KOPT-K1 (cell line): ENCODE measurements at regions not wholly inside any gene's neighbourhood (a gene's known extent, or its start where the extent isn't known, plus 50 kb on each side); places are given as distances from the start of the nearest gene placed in this dataset.
"Not testable (repeated sequence)": the region's sequence is repeated elsewhere in the genome, so short reads cannot be mapped to it uniquely, and the experiment has no call there.

Source experiments
- H3K27ac ChIP-seq: fragments of 200-600 bp; sonication (generic); 2 replicates; pipeline ENCODE4 v1.5.1; 2016; ENCODE audit warnings: antibody characterized with exemption, mild to moderate bottlenecking, low read depth, low read length; ENCODE audit not compliant: poor library complexity, severe bottlenecking
- H3K36me3 ChIP-seq: fragments of 200-600 bp; sonication (generic); 2 replicates; pipeline ENCODE4 v1.5.1; 2017; ENCODE audit warnings: antibody characterized with exemption, mild to moderate bottlenecking, low read length, moderate library complexity; ENCODE audit not compliant: insufficient read depth
- H3K9me3 ChIP-seq: fragments of 200-600 bp; sonication (generic); 2 replicates; pipeline ENCODE4 v1.5.1; 2017; ENCODE audit warnings: antibody characterized with exemption, low read length, mild to moderate bottlenecking; ENCODE audit not compliant: insufficient read depth, poor library complexity, severe bottlenecking

- Histone ChIP-seq H3K27ac (no peak overlapping the region), H3K36me3 (no peaks in the 10 kb centered on the region), H3K9me3 (no peaks in the 10 kb centered on the region)
Measured at GRCh38 chr22:44650806-44651205, 51.2 kb upstream of the PRR5 start.

GRCh38 chr22:44648821-44649565, 53.0 kb upstream of the PRR5 start:
- Histone ChIP-seq H3K36me3 (no peaks in the 10 kb centered on the region), H3K27ac (no peak overlapping the region), H3K9me3 (no peaks in the 10 kb centered on the region)

GRCh38 chr22:44648085-44648820, 53.8 kb upstream of the PRR5 start:
- H3K27ac ChIP-seq = no peak overlapping the region
- no peaks in the 10 kb centered on the region for H3K9me3 ChIP-seq
- H3K36me3 ChIP-seq = no peaks in the 10 kb centered on the region

- Histone ChIP-seq H3K9me3 (no peaks in the 10 kb centered on the region), H3K27ac (no peak overlapping the region), H3K36me3 (no peaks in the 10 kb centered on the region)
Measured at GRCh38 chr22:44647141-44647540, 54.9 kb upstream of the PRR5 start.

GRCh38 chr22:44646668-44647067, 55.3 kb upstream of the PRR5 start:
- H3K36me3 ChIP-seq = no peaks in the 10 kb centered on the region
- no peak overlapping the region for H3K27ac ChIP-seq
- no peaks in the 10 kb centered on the region for H3K9me3 ChIP-seq

- Histone ChIP-seq H3K27ac (no peak overlapping the region), H3K9me3 (no peaks in the 10 kb centered on the region), H3K36me3 (no peaks in the 10 kb centered on the region)
Measured at GRCh38 chr22:44646141-44646540, 55.9 kb upstream of the PRR5 start.

- no peak overlapping the region for H3K27ac ChIP-seq
- no peaks in the 10 kb centered on the region for H3K36me3 ChIP-seq
- no peaks in the 10 kb centered on the region for H3K9me3 ChIP-seq
Measured at GRCh38 chr22:44645531-44645930, 56.5 kb upstream of the PRR5 start.

GRCh38 chr22:44645083-44645482, 56.9 kb upstream of the PRR5 start:
- H3K36me3 ChIP-seq = no peaks in the 10 kb centered on the region
- no peak overlapping the region for H3K27ac ChIP-seq
- H3K9me3 ChIP-seq = no peaks in the 10 kb centered on the region

- not testable (repeated sequence) for H3K36me3 ChIP-seq, H3K9me3 ChIP-seq, H3K27ac ChIP-seq
Measured at GRCh38 chr22:44643526-44644101, 58.4 kb upstream of the PRR5 start.

- H3K36me3 ChIP-seq = no peaks in the 10 kb centered on the region
- H3K9me3 ChIP-seq = no peaks in the 10 kb centered on the region
- no peak overlapping the region for H3K27ac ChIP-seq
Measured at GRCh38 chr22:44642096-44642644, 59.8 kb upstream of the PRR5 start.

- H3K36me3 ChIP-seq = no peaks in the 10 kb centered on the region
- no peak overlapping the region for H3K27ac ChIP-seq
- H3K9me3 ChIP-seq = no peaks in the 10 kb centered on the region
Measured at GRCh38 chr22:44640618-44641155, 61.3 kb upstream of the PRR5 start.

- H3K27ac ChIP-seq = no peak overlapping the region
Measured at GRCh38 chr22:44639891-44640617, 62.0 kb upstream of the PRR5 start.

GRCh38 chr22:44638971-44639760, 62.8 kb upstream of the PRR5 start:
- Histone ChIP-seq H3K27ac (no peak overlapping the region), H3K36me3 (no peaks in the 10 kb centered on the region), H3K9me3 (no peaks in the 10 kb centered on the region)

More at GRCh38 chr22:44639891-44640617, 62.0 kb upstream of the PRR5 start:
- H3K9me3 ChIP-seq = no peaks in the 10 kb centered on the region
- H3K36me3 ChIP-seq = no peaks in the 10 kb centered on the region
